Erythroblast (primary cell): ENCODE measurements at regions not wholly inside any gene's neighbourhood (a gene's known extent, or its start where the extent isn't known, plus 50 kb on each side); places are given as distances from the start of the nearest gene placed in this dataset.

ENCODE experiments used
- GATA1 ChIP-seq: IDR thresholded peaks from 2 replicates; pipeline ENCODE4 v1.6.1; 2011; ENCODE audit warnings: low read depth, mild to moderate bottlenecking, control low read depth, low read length, moderate library complexity
- POLR2A ChIP-seq: IDR thresholded peaks from 2 replicates; pipeline ENCODE4 v1.6.1; 2011; ENCODE audit warnings: mild to moderate bottlenecking, low read length

GRCh38 chr12:127809275-127809674, 457.7 kb upstream of the TMEM132C start:
- no peak for TF ChIP-seq POLR2A
- no peak for TF ChIP-seq GATA1
